ENCODE measurements at regions not wholly inside any gene's neighbourhood (a gene's known extent, or its start where the extent isn't known, plus 50 kb on each side); places are given as distances from the start of the nearest gene placed in this dataset.

- no peak for TF ChIP-seq CTCF (IDR thresholded peaks at IDR 0.05 in 2 of 3, conservative IDR thresholded peaks at IDR 0.05 in 1 of 3; ENCODE audit: borderline replicate concordance in 1 of 3, insufficient read depth in 1 of 3, low read depth in 2 of 3, low read length in 2 of 3)
These were observed 92.4 kb upstream of the TSPAN8 start (continued) for GRCh38 chr12:71250166-71250565.

GRCh38 chr12:71243370-71243769 lies 85.6 kb upstream of the TSPAN8 start:
- Histone ChIP-seq H3K79me2 (ENCODE audit: insufficient read depth, low read length) (no peaks in the 10 kb centered on the region), H3K27ac (ENCODE audit: low read depth, low read length) (no peak overlapping the region), H3K36me3 (ENCODE audit: control insufficient read depth in 1 of 2, insufficient read depth in 2 of 2, low read length in 2 of 2) (no peaks in the 10 kb centered on the region), H2AFZ (ENCODE audit: low read depth, low read length, poor library complexity, severe bottlenecking) (no peak overlapping the region), H4K20me1 (ENCODE audit: insufficient read depth) (no peaks in the 10 kb centered on the region), H3K4me2 (ENCODE audit: low read length) (no peak overlapping the region), H3K9me2 (ENCODE audit: insufficient read depth) (0 out of 2 replicates have a peak, but pooled peaks cover 4% of the 10 kb centered on the region), H3K4me3 (replicated peaks in 1 of 2; ENCODE audit: low read depth in 1 of 2, low read length in 2 of 2) (no peak overlapping the region), H3K4me1 (ENCODE audit: control insufficient read depth in 1 of 2, insufficient read depth in 2 of 2, low read length in 2 of 2) (no peaks in the 10 kb centered on the region), H3K27me3 (ENCODE audit: insufficient read depth, low read length) (no peaks in the 10 kb centered on the region), H3K9me3 (ENCODE audit: control insufficient read depth in 1 of 2, insufficient read depth in 1 of 2, low read depth in 1 of 2, low read length in 2 of 2) (no peaks in the 10 kb centered on the region), H3K9ac (ENCODE audit: low read length) (no peak overlapping the region)
- DNase-seq (ENCODE audit: low read depth, low spot score), result no peak
- ChIA-PET POLR2A (no interaction called here), RAD21 (ENCODE audit: low non-redundant PET in 1 of 2, low total read pairs in 2 of 2, uncharacterized antibody in 2 of 2, unreplicated experiment in 2 of 2) (no interaction called here), CTCF (no interaction called here)
- intact Hi-C loops (cut with micrococcal nuclease), result no loop called here
- ATAC-seq, result no peak
- TF ChIP-seq FOSL1 (IDR thresholded peaks at IDR 0.05; ENCODE audit: low read depth), result no peak
- TF ChIP-seq EZH2phosphoT487 (IDR thresholded peaks at IDR 0.05; ENCODE audit: borderline replicate concordance), result no peak
- no peak for TF ChIP-seq SIN3A (IDR thresholded peaks at IDR 0.05; ENCODE audit: low read depth)
- TF ChIP-seq ELF1 (IDR thresholded peaks at IDR 0.05; ENCODE audit: borderline replicate concordance, low read depth), result no peak
- no peak for TF ChIP-seq SRF (IDR thresholded peaks at IDR 0.05; ENCODE audit: low read depth)
- no peak for TF ChIP-seq RAD21 (IDR thresholded peaks at IDR 0.05; ENCODE audit: low read depth)
- TF ChIP-seq POLR2A (IDR thresholded peaks at IDR 0.05; ENCODE audit: borderline replicate concordance, extremely low read depth, insufficient read depth, insufficient read length), result no peak
- TF ChIP-seq EZH2 (IDR thresholded peaks at IDR 0.05), result no peak
- no peak for TF ChIP-seq EGR1 (IDR thresholded peaks at IDR 0.05; ENCODE audit: low read depth)
- no peak for TF ChIP-seq CEBPB (IDR thresholded peaks at IDR 0.05; ENCODE audit: low read depth)
- TF ChIP-seq CBX3 (IDR thresholded peaks at IDR 0.05; ENCODE audit: low read depth), result no peak
- TF ChIP-seq POLR2AphosphoS5 (IDR thresholded peaks at IDR 0.05; ENCODE audit: low read depth, low read length), result no peak
- TF ChIP-seq SP1 (IDR thresholded peaks at IDR 0.05; ENCODE audit: low read depth), result no peak
- TF ChIP-seq ZNF274 (IDR thresholded peaks at IDR 0.05; ENCODE audit: low read depth, low read length), result no peak
- TF ChIP-seq CTCF (IDR thresholded peaks at IDR 0.05 in 2 of 3, conservative IDR thresholded peaks at IDR 0.05 in 1 of 3; ENCODE audit: borderline replicate concordance in 1 of 3, insufficient read depth in 1 of 3, low read depth in 2 of 3, low read length in 2 of 3), result no peak
- TF ChIP-seq TCF7L2 (IDR thresholded peaks at IDR 0.05; ENCODE audit: borderline replicate concordance, extremely low read depth, insufficient read depth, insufficient read length), result no peak
- no peak for TF ChIP-seq YY1 (IDR thresholded peaks at IDR 0.05; ENCODE audit: extremely low read depth, insufficient replicate concordance, low read depth, low read length)
- no peak for TF ChIP-seq JUND (IDR thresholded peaks at IDR 0.05)
- no peak for TF ChIP-seq ZFX (IDR thresholded peaks at IDR 0.05)
- no peak for TF ChIP-seq ATF3 (IDR thresholded peaks at IDR 0.05)
- BruUV-seq (replicated peaks), result no TSS peak

Data from HCT116 (cell line).